ENCODE measurements at regions not wholly inside any gene's neighbourhood (a gene's known extent, or its start where the extent isn't known, plus 50 kb on each side); places are given as distances from the start of the nearest gene placed in this dataset.
A peak's percentile ranks its signal among the peaks of the same experiment; 100 is the strongest.
"Not testable (repeated sequence)": the region's sequence is repeated elsewhere in the genome, so short reads cannot be mapped to it uniquely, and the experiment has no call there.

DNA sequence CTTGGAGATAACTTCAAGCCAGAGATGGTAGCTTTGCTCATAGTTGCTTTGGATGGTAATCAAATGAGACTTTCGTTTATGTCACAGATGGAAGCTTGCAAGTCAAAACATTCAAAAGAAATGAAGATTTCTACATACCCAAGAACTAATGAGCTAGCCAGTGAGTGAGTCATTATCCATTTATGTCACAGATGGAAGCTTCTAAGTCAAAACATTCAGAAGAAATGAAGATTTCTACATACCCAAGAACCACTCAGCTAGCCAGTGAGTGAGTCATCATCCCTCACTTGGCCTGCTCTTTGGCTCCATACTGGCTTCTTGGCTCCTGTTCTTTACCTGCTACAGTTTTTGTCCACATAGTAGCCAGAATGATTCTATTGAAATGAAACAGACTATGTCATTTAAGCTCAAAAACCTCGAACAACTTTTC, 559.8 kb upstream of the CBLB start:
- in situ Hi-C loops (cut with HindIII; ENCODE audit: low sequenced_read_pairs), result no loop called here

DNA sequence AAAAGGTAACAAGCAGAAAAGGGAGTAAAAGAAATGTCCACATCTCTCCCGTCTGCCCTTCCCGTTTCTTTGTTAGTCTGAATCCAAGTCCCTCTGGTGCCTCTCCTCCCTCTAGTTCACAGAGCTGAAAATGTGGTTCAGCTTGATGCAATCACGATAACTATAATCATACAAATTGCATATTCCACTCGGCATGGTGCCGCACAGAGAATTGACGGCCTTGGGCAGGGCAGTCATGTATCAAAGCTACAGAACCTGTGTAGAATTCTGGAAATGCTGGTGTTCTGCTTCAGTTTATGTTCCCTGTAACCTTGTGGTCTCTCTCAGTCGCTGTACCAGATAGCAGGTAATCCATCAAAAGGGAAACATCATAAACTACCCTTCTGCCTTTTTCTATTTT, 562.9 kb upstream of the CBLB start:
- DNase-seq (ENCODE audit: low spot score), result no peak
- in situ Hi-C loops (cut with HindIII; ENCODE audit: low sequenced_read_pairs), result no loop called here

More for the DNA sequence above, 559.8 kb upstream of the CBLB start:
- no peak for DNase-seq (ENCODE audit: low spot score)

DNA sequence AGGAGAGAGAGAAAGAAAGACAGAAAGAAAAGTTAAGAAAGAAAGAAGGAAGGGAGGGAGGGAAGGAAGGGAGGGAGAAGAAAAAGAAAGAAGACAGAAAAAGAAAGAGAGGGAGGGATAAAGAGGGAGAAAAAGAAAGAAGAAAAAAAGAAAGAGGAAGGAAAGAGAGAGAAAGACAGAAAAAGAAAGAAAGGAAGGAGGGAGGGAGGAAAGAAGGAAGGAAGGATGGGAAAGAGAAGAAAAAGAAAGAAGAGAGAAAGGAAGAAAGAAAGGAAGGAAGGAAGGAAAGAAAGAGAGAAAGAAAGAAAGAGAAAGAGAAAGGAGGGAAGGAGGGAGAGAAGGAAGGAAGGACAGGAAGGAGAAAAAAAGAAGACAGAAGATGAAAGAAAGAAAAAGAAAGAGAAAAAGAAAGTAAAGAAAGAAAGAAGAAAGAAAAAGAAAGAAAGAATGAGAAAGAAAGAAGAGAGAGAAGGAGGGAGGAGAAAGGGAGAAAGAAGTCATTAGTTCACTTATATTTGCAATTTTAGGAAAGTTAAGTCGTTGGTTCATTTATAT, 567.2 kb upstream of the CBLB start:
- in situ Hi-C loops (cut with HindIII; ENCODE audit: low sequenced_read_pairs), result no loop called here
- no peak for DNase-seq (ENCODE audit: low spot score)

DNA sequence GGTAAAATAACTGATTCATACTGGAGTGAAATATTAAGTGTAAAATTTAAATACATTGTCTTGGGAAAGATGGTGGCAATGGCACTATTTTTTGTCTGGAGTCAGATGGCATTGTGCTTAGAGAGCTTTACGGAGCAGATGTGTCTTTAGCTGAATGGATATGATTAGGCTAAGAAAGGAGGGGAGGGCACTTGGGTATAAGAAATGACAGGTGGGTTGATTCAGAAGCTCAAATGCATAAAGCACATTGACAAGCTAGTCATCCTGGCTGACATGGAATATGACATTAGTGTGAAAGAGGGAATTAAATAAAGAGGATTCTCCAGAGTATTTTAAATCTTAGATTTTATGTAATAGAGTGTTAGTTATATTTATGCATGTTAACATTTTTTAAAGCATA, 570.1 kb upstream of the CBLB start:
- in situ Hi-C loops (cut with HindIII; ENCODE audit: low sequenced_read_pairs), result no loop called here
- DNase-seq (ENCODE audit: low spot score), result no peak

DNA sequence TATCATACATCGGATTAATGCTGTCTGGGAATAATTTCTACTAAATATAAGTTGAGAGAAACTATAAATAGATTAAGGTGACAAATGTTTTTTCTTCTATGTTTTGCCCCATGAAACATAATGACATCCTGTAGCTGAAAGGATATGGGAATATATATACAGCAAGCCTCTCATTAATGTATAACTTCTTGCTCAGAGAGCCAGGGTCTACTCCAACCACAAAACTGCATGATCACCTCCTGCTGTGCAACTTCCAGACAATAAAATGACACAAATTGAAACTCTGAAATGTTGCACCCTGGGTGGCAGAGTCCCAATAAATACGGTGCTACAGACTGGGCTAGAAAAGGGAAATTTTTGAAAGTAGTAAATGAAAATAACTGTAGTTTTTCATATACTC, 571.9 kb upstream of the CBLB start:
- DNase-seq (ENCODE audit: low spot score), result no peak
- in situ Hi-C loops (cut with HindIII; ENCODE audit: low sequenced_read_pairs), result no loop called here

DNA sequence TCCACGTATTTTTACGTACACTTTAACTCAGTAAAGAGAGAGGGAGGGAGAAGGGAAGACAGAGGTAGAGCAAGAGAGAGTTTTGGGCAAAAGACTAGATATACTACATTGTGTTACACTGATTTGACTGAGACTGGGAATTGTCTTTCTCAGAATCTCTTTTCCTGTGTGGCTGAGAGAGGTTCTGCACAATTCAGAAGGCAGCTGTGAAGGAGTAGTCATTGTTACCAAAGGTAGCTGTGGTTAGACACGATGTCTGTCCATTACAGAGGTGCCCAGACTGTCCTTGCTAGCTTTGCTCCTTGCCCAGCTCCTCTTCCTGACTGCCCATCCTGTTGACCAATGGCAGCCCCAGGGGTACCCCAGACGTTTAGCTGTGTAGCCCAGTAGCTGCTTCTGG, 577.5 kb upstream of the CBLB start:
- in situ Hi-C loops (cut with HindIII; ENCODE audit: low sequenced_read_pairs), result no loop called here
- no peak for DNase-seq (ENCODE audit: low spot score)

DNA sequence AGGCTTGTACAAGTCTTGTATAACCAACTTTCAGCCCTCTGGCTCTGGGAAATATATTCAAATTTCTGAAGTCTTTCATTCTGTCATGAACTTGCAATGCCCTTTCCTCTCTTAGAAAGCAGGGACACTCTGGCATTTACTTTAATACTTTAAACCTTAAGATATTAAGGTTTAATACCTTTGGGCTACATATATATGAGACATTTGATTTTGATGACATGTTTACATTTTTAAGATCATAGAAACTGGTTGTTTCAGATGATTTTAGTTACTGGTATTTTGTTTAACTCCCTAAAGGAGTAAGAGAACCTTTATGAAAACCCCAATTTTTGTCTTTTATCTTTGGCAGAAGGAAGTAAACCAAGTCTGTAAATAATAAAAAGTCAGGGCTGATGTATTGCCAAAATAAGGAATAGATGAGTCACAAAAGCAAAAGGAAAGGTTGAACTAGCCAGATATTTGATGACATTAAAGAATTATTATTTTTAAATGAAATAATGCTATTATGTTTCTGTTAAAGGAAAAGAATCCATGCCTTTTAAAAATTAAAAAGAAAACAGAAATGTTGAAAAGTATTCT, 579.0 kb upstream of the CBLB start:
- DNase-seq (ENCODE audit: low spot score), result no peak
- in situ Hi-C loops (cut with HindIII; ENCODE audit: low sequenced_read_pairs), result no loop called here

DNA sequence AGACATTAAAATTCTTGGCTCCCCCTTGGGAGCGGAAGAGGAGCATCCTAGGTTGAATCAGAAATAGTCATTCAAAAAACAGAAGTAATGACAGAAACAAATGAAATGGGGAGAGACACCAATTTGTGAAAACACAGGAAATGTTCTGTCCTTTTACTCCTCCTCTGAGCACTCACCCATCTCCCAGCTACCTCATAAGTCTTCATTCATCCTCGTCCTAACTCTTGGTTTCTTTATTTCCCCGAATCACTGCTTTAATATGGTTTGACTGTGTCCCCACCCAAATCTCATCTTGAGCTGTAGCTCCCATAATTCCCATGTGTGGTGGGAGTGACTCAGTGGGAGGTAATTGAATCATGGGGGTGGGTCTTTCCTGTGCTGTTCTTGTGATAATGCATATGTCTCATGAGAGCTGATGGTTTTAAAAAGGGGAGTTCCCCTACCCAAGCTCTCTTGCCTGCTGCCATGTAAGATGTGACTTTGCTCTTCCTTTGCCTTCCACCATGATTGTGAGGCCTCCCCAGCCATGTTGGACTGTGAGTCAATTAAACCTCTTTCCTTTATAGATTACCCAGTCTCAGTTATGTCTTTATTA, 579.7 kb upstream of the CBLB start:
- in situ Hi-C loops (cut with HindIII; ENCODE audit: low sequenced_read_pairs); DNase-seq (ENCODE audit: low spot score): not testable (repeated sequence)

DNA sequence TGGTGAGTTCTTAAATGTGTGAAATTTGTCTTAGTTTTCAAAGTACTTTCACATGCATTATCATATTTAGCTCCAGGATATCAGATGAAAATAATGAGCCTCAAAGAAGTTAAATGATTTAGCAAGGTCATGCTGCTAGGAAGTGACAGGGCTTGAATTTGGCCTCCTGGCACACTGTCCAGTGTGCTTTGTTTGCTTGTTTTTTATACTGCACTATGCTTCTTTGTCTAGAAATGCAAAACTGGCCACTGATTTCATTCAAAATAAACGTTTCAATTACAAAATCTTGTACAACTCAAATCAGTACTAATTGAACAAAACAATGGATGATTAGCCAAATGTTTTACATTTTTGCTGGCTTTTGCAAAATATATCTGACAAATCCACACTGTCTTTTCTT, 583.3 kb upstream of the CBLB start:
- in situ Hi-C loops (cut with HindIII; ENCODE audit: low sequenced_read_pairs), result no loop called here
- DNase-seq (ENCODE audit: low spot score), result no peak

DNA sequence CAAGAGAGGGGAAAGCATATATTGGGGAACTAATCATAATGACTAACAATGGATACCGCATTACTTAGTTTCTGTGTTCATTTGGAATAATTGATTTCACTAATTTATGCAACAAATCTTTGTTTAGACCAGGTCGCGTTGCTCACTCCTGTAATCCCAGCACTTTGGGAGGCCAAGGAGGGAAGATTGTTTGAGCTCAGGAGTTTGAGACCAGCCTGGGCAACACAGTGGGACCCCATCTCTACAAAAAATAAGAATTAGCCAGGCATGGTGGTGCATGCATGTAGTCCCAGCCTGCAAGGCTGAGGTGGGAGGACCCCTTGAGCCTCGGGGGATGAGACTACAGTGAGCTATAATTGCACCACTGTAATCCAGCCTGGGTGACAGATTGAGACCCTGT, 585.7 kb upstream of the CBLB start:
- in situ Hi-C loops (cut with HindIII; ENCODE audit: low sequenced_read_pairs), result no loop called here
- no peak for DNase-seq (ENCODE audit: low spot score)

DNA sequence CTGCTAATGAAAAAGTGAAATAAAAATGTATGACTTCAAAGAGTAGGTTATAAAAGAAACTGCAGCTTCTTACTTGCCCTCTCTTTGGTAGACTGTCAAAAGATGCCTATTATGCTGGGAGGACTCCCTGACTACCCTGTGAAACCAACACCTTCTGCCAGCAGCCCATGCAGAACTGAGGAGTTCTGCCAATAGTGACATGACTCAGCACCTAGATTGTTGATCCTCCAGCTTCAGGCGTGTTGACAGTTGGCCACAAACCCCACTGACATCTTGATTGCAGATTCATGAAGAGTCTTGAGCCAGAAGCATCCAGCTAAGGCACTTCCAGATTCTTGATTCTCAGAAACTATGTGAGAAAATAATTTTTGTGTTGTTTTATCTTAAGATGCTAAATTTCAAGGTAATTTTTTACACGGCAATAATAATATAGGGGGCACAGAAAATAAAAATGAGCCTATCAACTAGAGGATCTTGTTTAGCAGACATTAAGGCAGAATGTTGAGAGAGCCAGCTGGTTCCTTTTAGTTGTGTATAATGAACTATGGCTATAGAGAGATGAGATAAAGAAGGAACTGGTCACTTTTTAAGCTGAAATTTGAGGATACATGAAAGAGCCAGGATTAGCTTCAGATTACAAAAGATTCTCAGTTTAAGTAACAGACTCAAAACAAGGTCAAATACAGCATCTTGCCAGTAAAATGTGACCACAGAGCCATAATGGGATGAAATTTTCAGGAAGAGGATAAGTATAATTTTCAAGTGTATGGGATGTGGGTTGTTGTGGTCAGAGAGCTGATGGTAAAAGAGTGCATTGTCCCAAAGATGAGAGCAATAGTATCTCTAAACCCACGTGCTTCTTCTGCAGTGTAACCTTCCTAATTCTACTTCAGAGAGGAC, 588.7 kb upstream of the CBLB start:
- DNase-seq (ENCODE audit: low spot score), result peak; percentile 93
- in situ Hi-C loops (cut with HindIII; ENCODE audit: low sequenced_read_pairs), result no loop called here

DNA sequence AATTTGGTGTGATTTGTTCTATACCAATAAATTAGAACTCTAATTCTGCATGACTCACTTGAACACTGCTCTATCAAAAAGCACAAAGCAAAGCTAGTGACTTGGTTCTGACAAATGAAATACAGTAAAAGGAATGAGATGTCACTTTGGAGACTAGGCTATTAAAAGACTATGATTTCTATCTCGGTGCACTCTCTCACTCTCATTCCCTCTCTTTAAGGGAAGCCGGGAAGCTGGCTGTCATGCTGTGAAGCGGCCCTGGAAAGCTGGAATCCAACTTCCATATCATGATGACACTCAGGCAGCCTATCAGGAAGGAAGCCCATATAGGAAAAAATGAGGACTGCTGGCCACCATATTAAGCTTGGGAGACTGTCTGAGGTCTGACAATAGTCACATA, 590.1 kb upstream of the CBLB start:
- DNase-seq (ENCODE audit: low spot score), result no peak
- in situ Hi-C loops (cut with HindIII; ENCODE audit: low sequenced_read_pairs), result no loop called here

DNA sequence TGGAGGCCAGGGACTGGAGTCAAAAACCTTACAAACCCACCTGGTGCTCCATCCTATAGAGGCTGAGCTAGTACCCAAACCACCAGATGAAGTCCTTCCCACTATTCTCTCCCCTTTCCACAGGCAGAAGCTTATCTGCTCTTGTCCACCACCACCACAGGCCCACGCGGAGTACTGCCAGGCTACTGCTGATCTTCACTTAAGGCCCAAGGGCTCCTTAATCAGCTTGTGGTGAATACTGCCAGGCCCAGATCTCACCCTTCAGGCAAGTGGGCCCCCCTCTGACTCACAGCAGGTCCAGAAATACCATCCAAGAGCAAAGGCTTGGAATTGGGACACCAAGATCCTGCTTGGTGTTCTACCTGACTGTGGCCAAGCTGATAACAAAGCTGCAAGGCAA, 598.1 kb upstream of the CBLB start:
- in situ Hi-C loops (cut with HindIII; ENCODE audit: low sequenced_read_pairs), result no loop called here
- no peak for DNase-seq (ENCODE audit: low spot score)

DNA sequence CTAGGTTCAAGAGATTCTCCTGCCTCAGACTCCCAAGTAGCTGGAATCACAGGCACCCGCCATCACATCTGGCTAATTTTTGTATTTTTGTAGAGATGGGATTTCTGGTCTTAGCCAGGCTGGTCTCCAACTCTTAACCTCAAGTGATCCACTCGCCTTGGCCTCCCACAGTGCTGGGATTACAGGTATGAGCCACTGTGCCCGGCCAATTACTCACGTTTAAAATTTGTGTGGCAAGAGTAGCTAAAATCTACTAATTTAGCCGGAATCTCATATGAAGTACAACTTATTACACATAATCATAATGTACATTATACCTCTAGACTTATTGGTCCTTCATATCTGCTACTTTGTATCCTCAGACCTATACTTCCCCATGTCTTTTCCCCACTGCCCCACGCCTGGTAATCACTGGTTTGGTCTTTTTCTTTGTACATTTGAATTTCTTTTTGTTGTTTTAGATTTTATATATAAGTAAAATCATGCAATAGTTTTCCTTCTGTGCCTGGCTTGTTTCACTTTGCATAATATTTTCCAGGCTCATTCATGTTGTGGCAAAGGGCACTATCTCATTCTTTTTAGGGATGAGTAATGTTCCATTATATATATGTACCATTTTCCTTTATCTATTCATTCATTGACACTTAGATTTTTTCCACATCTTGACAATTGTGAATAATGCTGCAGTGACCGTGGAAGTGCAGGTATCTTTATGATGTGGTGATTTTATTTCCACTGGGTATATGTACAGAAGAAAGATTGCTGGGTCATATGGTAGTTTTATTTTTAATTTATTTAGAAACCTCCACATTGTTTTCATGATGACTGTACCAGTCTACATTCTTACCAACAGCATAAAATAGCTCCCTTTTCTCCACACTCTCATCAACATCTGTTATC, 605.0 kb upstream of the CBLB start:
- DNase-seq (ENCODE audit: low spot score), result no peak
- in situ Hi-C loops (cut with HindIII; ENCODE audit: low sequenced_read_pairs), result no loop called here

DNA sequence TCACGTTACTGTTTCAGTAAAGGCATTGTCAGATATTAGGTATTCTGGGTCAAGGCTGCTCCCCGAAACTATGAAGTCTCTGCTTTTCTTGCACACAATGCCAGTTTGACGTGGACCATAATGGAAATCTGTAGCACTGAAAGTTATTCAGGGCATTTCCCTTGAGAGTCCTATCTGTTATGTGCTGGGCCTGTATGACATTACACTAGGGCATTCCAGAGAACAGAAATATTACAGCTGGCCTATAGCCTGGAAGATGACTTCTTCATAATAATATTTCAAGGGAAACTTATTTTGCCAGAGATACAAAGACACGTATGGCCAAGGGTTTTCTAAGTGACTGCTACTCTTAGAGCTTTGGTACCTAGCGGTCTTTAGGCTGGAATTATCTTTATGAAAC, 613.6 kb upstream of the CBLB start:
- in situ Hi-C loops (cut with HindIII; ENCODE audit: low sequenced_read_pairs), result no loop called here
- no peak for DNase-seq (ENCODE audit: low spot score)

DNA sequence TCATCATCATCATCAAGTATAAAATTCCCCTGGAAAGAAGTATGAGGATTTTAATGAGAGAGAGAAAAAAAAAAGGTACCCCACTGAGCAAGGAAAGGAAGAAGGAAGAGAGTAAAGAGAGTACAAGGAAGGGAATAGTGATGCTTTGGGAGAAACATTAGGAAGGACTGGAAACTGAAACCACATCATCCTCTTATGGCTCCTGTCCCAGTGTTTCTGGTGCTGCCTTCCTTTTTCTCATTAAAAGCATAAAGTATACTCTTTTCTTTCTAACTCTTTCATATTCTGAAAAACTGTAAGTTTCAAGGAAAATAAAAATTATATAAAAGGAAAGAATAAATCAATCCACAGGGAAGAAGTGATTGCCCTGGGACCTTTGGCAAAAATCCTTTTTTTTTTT, 616.4 kb upstream of the CBLB start:
- in situ Hi-C loops (cut with HindIII; ENCODE audit: low sequenced_read_pairs), result no loop called here
- no peak for DNase-seq (ENCODE audit: low spot score)

DNA sequence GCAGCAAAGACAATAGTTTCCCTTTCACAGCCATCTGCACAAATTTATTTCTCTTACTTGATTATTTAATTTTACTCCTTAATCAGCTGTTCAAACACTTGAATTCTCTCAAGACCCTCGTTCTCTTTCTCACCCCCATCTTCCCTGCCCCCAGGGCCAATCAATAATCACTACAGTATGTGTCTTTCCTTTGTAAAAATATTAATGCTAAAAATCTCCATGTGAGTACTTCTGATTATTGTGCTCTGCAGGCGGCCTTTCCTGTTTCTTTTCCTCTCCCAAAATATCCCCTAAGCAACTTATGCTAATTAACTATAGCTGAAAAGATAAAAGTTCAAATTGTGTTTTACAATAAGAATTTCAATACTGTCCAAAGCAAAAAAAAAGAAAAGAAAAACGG, 617.0 kb upstream of the CBLB start:
- no peak for DNase-seq (ENCODE audit: low spot score)
- in situ Hi-C loops (cut with HindIII; ENCODE audit: low sequenced_read_pairs), result no loop called here

DNA sequence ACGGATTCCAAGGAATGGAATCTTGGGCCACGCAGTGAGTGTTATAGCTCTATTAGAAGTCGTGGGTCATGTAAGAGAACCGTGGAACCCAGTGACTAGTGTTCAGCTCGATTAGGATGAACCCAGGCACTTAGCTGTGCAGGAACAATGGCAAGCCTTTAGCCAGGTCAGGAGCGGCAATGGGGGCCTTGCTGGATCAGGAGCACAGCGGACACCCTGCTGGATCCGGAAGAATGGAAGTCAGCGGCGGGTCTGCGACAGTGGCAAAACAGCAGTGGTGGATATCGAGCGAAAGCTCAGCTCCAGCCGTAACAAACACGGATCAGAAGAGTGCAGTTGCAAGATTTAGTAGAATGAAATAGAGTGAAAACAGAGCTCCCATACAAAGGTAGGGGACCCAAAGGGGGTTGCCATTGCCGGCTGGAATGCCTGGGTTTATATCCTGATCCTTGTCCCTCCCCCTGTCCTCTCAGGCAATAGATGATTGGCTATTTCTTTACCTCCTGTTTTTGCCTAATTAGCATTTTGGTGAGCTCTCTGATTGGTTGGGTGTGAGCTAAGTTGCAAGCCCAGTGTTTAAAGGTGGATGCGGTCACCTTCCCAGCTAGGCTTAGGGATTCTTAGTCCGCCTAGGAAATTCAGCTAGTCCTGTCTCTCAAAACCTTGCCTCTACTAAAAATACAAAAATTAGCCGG, 618.3 kb upstream of the CBLB start:
- DNase-seq (ENCODE audit: low spot score); in situ Hi-C loops (cut with HindIII; ENCODE audit: low sequenced_read_pairs): not testable (repeated sequence)

DNA sequence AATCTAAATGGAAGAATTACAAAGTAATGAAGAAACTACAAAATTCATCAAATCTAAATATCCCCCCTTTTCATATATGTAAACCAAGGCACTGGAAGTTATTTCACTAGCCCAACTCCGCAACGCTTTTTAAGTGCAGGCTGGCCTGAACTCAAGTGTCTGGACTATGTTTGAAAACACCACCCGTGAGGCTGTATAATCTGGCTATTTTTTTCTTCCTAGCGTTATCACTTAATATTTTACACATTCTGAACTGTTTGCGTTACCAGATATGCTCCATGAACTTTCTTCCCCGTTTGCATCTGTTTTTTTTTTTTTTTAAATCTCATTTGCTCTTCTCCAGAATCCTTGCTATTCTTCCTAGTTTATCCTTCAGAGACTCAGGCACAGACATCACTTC, 619.5 kb upstream of the CBLB start:
- DNase-seq (ENCODE audit: low spot score), result no peak
- in situ Hi-C loops (cut with HindIII; ENCODE audit: low sequenced_read_pairs), result no loop called here
